NCI-H345 treated with DMSO at 0.1 percent for 48 hours (cell line): ENCODE measurements at regions not wholly inside any gene's neighbourhood (a gene's known extent, or its start where the extent isn't known, plus 50 kb on each side); places are given as distances from the start of the nearest gene placed in this dataset.

ENCODE experiments used
- DNase-seq: peaks from one replicate; lab custom pipeline; 2025; ENCODE audit not compliant: unreplicated experiment; lab: John Stamatoyannopoulos, UW

- DNase-seq = no peak
Measured at GRCh38 chr10:2130705-2131305, 393.5 kb upstream of the ADARB2 start.

- no peak for DNase-seq
Measured at GRCh38 chr10:2128991-2129390, 391.7 kb upstream of the ADARB2 start.

- DNase-seq = no peak
Measured at GRCh38 chr10:2124135-2124534, 386.8 kb upstream of the ADARB2 start.

GRCh38 chr10:2122431-2123124 lies 385.3 kb upstream of the ADARB2 start:
- no peak for DNase-seq

- no peak for DNase-seq
Measured at GRCh38 chr10:2121929-2122328, 384.6 kb upstream of the ADARB2 start.

GRCh38 chr10:2121315-2121714 lies 384.0 kb upstream of the ADARB2 start:
- DNase-seq = no peak

- no peak for DNase-seq
Measured at GRCh38 chr10:2120746-2121145, 383.4 kb upstream of the ADARB2 start.

- no peak for DNase-seq
Measured at GRCh38 chr10:2119316-2119715, 382.0 kb upstream of the ADARB2 start.

GRCh38 chr10:2118201-2118600 lies 380.9 kb upstream of the ADARB2 start:
- DNase-seq = no peak

- DNase-seq = no peak
Measured at GRCh38 chr10:2117641-2118040, 380.3 kb upstream of the ADARB2 start.

GRCh38 chr10:2111965-2112364 lies 374.6 kb upstream of the ADARB2 start:
- DNase-seq = no peak

- no peak for DNase-seq
Measured at GRCh38 chr10:2108496-2108895, 371.2 kb upstream of the ADARB2 start.

GRCh38 chr10:2106641-2107040 lies 369.3 kb upstream of the ADARB2 start:
- no peak for DNase-seq

- no peak for DNase-seq
Measured at GRCh38 chr10:2099321-2099720, 362.0 kb upstream of the ADARB2 start.

GRCh38 chr10:2097937-2098336 lies 360.6 kb upstream of the ADARB2 start:
- no peak for DNase-seq

GRCh38 chr10:2094171-2094570 lies 356.8 kb upstream of the ADARB2 start:
- DNase-seq = no peak

- DNase-seq = no peak
Measured at GRCh38 chr10:2083591-2083990, 346.3 kb upstream of the ADARB2 start.

- DNase-seq = no peak
Measured at GRCh38 chr10:2081501-2081900, 344.2 kb upstream of the ADARB2 start.

- DNase-seq = no peak
Measured at GRCh38 chr10:2079603-2080078, 342.3 kb upstream of the ADARB2 start.

GRCh38 chr10:2077231-2077630 lies 339.9 kb upstream of the ADARB2 start:
- DNase-seq = no peak

GRCh38 chr10:2076528-2076927 lies 339.2 kb upstream of the ADARB2 start:
- DNase-seq = no peak

- no peak for DNase-seq
Measured at GRCh38 chr10:2067015-2067414, 329.7 kb upstream of the ADARB2 start.

- no peak for DNase-seq
Measured at GRCh38 chr10:2054728-2055127, 317.4 kb upstream of the ADARB2 start.
